ENCODE measurements at regions not wholly inside any gene's neighbourhood (a gene's known extent, or its start where the extent isn't known, plus 50 kb on each side); places are given as distances from the start of the nearest gene placed in this dataset.

GRCh38 chr1:232489256-232489655 lies 140.7 kb downstream of the SIPA1L2 start:
- TF ChIP-seq CTCF (IDR thresholded peaks at IDR 0.05) (no peak), POLR2A (IDR thresholded peaks at IDR 0.05) (no peak), EP300 (IDR thresholded peaks at IDR 0.05) (no peak)

All from gastroesophageal sphincter (tissue), 3 donors.